ENCODE measurements at regions not wholly inside any gene's neighbourhood (a gene's known extent, or its start where the extent isn't known, plus 50 kb on each side); places are given as distances from the start of the nearest gene placed in this dataset.

DNA sequence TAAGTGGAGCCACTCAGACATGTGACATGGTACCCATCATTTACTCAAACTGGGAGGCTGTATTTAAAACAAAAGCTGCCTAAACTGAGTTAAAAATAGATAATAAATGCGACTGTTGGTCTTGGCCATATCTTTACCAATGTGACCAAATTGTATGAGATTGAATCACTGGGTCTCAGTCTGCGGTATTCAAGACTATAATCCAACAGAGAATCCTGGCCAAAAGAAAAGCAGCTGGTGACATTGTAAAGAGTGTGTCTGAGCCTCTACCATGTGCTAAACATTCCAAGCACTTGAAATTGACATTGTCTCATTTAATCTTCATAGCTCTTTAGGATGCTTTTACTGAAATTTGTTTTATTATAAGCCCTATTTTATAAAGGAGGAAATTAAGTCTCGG lies 282.6 kb downstream of the ZNF608 start:
- H3K9me3 Mint-ChIP-seq: no peaks in the 10 kb centered on the region
- TF ChIP-seq, protein P1, sequence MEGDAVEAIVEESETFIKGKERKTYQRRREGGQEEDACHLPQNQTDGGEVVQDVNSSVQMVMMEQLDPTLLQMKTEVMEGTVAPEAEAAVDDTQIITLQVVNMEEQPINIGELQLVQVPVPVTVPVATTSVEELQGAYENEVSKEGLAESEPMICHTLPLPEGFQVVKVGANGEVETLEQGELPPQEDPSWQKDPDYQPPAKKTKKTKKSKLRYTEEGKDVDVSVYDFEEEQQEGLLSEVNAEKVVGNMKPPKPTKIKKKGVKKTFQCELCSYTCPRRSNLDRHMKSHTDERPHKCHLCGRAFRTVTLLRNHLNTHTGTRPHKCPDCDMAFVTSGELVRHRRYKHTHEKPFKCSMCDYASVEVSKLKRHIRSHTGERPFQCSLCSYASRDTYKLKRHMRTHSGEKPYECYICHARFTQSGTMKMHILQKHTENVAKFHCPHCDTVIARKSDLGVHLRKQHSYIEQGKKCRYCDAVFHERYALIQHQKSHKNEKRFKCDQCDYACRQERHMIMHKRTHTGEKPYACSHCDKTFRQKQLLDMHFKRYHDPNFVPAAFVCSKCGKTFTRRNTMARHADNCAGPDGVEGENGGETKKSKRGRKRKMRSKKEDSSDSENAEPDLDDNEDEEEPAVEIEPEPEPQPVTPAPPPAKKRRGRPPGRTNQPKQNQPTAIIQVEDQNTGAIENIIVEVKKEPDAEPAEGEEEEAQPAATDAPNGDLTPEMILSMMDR (IDR thresholded peaks at IDR 0.05; ENCODE audit: unreplicated experiment in 3 of 3): no peak
- H3K4me1 Mint-ChIP-seq: peaks cover 40% of the 10 kb centered on the region
- H3K4me3 Mint-ChIP-seq: no peak overlapping the region
- H3K36me3 Mint-ChIP-seq (ENCODE audit: low read depth): no peaks in the 10 kb centered on the region
- no peak overlapping the region for H3K27ac Mint-ChIP-seq
- no peaks in the 10 kb centered on the region for H3K27me3 Mint-ChIP-seq (ENCODE audit: low read depth)

GRCh38 chr5:124462751-124463150 lies 283.7 kb downstream of the ZNF608 start:
- TF ChIP-seq, protein P1 (IDR thresholded peaks at IDR 0.05; ENCODE audit: unreplicated experiment in 3 of 3): no peak
- peaks cover 45% of the 10 kb centered on the region for H3K4me1 Mint-ChIP-seq
- no peak overlapping the region for H3K27ac Mint-ChIP-seq
- no peaks in the 10 kb centered on the region for H3K27me3 Mint-ChIP-seq (ENCODE audit: low read depth)
- H3K36me3 Mint-ChIP-seq (ENCODE audit: low read depth): no peaks in the 10 kb centered on the region
- H3K4me3 Mint-ChIP-seq: no peak overlapping the region
- H3K9me3 Mint-ChIP-seq: no peaks in the 10 kb centered on the region

DNA sequence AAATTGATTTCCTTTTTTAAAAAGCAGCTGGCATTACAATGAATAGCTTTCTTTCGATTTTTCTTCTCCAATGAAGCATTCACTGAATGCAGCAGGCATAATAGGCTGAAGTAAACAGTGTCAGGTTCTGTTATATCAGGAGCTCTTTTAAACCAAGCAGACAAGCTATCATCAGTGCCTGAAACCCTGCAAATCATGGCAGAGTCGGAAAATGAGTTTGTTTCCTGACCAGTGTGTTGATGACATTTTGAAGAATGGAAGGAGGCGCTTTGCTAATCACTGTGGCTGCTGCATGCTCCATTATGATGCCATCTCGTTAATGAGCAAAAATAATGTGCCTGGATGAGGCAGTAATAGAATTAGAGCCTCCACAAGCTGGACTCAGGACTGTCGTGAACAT lies 284.5 kb downstream of the ZNF608 start:
- Mint-ChIP-seq H3K27me3 (ENCODE audit: low read depth) (no peaks in the 10 kb centered on the region), H3K36me3 (ENCODE audit: low read depth) (no peaks in the 10 kb centered on the region), H3K4me1 (peaks cover 45% of the 10 kb centered on the region), H3K27ac (no peak overlapping the region), H3K4me3 (no peak overlapping the region), H3K9me3 (no peaks in the 10 kb centered on the region)
- TF ChIP-seq, protein P1 (IDR thresholded peaks at IDR 0.05; ENCODE audit: unreplicated experiment in 3 of 3): no peak

GRCh38 chr5:124461157-124461556 lies 285.3 kb downstream of the ZNF608 start:
- Mint-ChIP-seq H3K4me3 (no peak overlapping the region), H3K4me1 (peaks cover 43% of the 10 kb centered on the region), H3K36me3 (ENCODE audit: low read depth) (no peaks in the 10 kb centered on the region), H3K9me3 (no peaks in the 10 kb centered on the region), H3K27ac (no peak overlapping the region), H3K27me3 (ENCODE audit: low read depth) (no peaks in the 10 kb centered on the region)
- TF ChIP-seq, protein P1 (IDR thresholded peaks at IDR 0.05; ENCODE audit: unreplicated experiment in 3 of 3): no peak

DNA sequence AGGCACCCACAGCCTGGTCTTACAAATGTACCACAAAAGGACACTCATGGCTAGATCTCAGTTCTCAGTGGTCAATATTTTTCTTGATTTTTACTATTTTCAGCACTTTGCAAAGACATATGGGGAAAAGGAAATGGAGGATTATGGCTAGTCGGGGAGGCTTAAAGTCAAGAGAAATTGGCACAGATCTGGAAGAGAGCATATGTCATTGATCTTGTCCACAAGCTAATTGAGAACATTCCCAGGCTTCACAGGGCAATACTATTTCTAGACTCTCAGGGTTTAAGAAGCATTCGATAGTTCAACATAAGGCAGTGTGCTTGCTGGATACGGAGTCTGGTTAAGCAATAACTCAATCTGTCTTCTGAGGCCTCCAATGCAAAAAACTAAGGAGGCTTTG lies 285.8 kb downstream of the ZNF608 start:
- Mint-ChIP-seq H3K4me3 (no peak overlapping the region), H3K9me3 (no peaks in the 10 kb centered on the region), H3K4me1 (peaks cover 38% of the 10 kb centered on the region), H3K27ac (peak overlapping the region in 1 of 3 experiments; percentile 1), H3K36me3 (ENCODE audit: low read depth) (no peaks in the 10 kb centered on the region), H3K27me3 (ENCODE audit: low read depth) (no peaks in the 10 kb centered on the region)
- TF ChIP-seq, protein P1 (IDR thresholded peaks at IDR 0.05; ENCODE audit: unreplicated experiment in 3 of 3): no peak

DNA sequence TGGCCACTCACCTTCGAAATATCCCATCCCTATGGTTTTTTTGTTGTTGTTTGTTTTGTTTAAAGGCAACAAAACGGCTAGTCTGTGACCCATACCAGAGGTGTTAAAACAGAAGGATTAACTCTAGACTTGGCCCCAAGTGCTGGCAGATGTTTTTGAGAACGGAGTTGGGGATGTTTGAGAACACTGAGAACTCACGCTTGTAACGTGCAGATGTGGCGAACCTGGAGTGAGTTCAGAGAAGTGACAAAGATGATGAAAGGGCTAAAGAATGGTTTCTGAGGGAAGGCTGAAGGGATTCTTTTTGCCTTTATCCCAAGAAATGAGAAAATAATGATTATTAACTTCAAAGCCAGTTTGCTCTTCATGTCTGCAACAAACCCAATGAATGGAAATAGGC lies 286.5 kb downstream of the ZNF608 start:
- TF ChIP-seq, protein P1 (IDR thresholded peaks at IDR 0.05; ENCODE audit: unreplicated experiment in 3 of 3): no peak

More for the DNA sequence above, 286.5 kb downstream of the ZNF608 start:
- Mint-ChIP-seq H3K27me3 (ENCODE audit: low read depth) (no peaks in the 10 kb centered on the region), H3K27ac (peak overlapping the region in 1 of 3 experiments; percentile 1), H3K4me1 (peaks cover 38% of the 10 kb centered on the region), H3K9me3 (no peaks in the 10 kb centered on the region), H3K4me3 (no peak overlapping the region), H3K36me3 (ENCODE audit: low read depth) (no peaks in the 10 kb centered on the region)

All from nephron (organoid).